Medulla oblongata (tissue), 1 donor: ENCODE measurements at regions not wholly inside any gene's neighbourhood (a gene's known extent, or its start where the extent isn't known, plus 50 kb on each side); places are given as distances from the start of the nearest gene placed in this dataset.

ENCODE experiments used
- DNase-seq: peaks from one replicate; pipeline ENCODE4 v3.0.0-alpha.2; 2015; ENCODE audit errors: extremely low spot score

DNA sequence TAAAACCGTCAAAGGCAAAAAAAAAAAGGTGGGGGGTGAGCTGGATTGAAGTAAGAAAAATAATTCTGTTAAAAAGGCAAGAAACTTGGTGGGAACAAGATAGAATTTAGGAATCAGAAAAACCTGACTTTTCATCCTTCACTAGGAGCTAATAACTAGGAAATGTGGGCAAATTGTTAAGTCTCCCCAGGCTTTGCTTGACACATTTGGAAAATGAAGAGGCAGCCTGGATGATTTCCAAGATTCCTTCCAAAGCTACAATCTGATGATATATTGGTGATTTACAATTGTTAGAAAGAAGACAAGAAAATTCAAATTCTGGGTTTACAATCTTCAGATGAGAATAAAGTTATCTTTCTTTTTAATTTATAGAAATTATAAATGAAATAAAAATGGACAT, 1062.5 kb downstream of the ADGRL3 start:
- no peak for DNase-seq

GRCh38 chr4:62260254-62260653, 1060.1 kb downstream of the ADGRL3 start:
- DNase-seq, result no peak

- no peak for DNase-seq
Observed at GRCh38 chr4:62256479-62256878, 1056.4 kb downstream of the ADGRL3 start.

DNA sequence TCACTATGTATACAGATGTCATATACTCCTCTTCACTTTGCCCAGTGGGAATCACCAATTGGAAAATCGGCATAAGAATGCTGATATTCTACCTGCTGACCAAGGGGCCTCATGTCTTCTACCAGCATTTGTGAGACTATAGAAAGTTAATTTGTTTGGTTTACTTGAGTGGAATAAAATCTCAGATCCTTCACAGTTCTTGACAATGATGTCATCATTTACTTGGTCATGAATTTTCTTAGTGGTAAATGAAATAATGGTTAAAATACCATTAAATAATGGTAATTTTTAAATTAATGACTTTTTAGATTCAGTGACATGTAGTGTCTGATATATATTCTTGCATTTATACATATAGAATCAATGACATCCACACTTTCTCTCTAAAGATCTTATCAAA, 1052.6 kb downstream of the ADGRL3 start:
- DNase-seq, result no peak

GRCh38 chr4:62250100-62250499, 1050.0 kb downstream of the ADGRL3 start:
- no peak for DNase-seq

DNA sequence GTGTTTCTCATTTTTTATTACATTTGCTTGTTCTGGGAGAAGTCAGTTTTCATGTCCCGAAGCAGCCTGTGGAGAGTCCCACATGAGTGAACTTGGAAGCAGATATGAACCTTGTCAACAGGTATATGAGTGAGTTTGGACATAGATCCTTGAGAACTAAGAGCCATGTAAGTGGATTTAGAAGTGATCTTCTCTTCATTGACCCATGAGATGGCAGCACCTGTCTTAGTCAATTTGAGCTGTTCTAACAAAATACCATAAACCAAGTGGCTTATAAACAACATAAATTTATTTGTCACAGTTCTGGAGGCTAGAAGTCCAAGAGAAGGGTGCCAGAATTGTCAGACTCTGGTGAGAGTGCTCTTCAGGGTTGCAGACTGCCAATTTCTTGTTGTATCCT, 1043.8 kb downstream of the ADGRL3 start:
- DNase-seq, result no peak

DNA sequence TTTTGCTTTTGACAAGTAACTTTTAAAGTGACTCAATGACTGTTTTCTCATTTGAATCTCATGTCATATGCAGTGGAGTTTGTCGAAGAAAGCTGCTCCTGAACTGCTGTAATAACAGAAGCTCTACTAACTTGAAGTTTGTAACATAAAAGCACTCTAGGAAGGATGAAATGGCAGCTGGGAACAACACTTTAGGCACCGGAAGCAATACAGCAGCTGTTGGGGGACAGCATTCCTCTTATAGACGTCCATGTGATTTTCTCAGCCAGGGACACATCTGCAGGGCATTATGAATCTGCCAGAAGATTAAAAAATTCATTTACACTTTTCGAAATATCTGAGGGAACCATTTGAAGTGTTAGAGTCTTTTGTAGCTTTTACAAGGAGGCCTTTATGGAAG, 1035.8 kb downstream of the ADGRL3 start:
- DNase-seq, result no peak

DNA sequence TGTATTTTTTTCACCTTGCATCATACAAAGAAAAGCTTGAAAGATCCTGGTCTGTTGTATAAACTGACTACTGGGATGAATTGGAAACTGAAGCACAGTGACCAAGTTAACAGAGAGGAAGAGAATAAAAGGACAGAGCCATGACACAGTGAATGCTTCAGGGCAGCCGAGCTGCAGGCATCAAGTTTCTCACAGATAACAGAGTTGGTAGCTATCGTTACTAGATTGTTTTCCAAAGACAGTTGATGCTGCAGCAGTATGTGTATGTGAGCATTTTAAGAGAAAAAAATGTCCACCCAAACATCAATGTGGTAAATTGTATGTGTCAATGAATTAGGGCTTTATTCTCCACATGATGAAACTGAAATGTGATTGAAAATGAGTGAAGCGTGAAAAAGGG, 1032.7 kb downstream of the ADGRL3 start:
- peak; percentile 7 for DNase-seq

- DNase-seq, result no peak
Observed at GRCh38 chr4:62231994-62232393, 1031.9 kb downstream of the ADGRL3 start.

- DNase-seq, result no peak
Observed at GRCh38 chr4:62226082-62226481, 1026.0 kb downstream of the ADGRL3 start.

- no peak for DNase-seq
Observed at GRCh38 chr4:62222121-62222520, 1022.0 kb downstream of the ADGRL3 start.

DNA sequence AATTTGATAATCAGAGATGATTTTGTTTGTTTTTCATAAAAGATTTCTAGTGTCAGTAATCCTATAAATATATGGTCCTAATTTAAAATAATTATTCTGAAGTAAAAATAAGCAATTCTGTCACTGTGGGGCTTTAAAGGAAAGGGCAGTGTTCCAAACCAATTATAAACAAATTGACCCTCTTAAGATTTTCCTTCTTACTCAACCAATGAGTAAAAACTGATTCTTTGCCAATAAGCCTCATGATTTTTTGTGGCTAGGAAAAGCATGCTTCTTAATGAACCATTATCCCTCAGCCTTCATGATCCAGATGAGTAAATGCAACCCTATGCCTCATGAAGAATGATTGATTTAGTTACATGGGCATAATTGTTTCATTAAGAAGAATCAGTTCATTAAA, 1010.4 kb downstream of the ADGRL3 start:
- no peak for DNase-seq

DNA sequence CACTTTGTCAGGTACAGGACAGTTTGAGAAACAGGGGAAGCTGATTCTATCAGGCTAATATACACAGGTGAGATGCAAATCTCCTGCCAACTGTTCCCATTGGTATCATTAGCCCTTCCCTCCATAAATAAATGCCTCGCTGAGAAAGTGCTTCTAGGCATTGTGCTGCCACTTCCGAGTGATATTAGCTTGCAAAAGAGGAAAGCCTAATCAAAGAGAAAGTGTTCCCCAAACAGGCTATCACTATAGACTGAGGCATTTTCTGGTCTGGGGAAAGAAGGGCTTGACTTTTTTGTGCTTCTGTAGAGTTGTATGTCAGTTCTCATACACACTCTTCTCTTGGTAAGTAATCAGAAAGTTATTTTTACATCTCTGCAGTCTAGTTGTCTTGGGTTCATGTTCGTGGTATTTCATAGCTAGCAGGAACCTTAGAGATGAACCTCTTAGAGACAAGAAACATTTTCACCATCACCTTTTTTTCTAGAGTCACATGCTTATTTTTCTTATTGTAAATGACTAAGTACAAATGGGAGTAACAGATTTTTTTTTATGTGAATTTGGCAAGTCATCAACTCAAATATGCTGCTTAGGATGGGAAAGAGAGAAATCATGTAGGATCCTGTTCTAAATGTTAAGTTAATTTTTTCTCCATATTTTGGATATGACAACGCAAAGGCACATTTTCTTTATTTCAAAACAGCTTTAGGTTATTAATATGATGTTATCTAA, 1009.8 kb downstream of the ADGRL3 start:
- no peak for DNase-seq

GRCh38 chr4:62208921-62209320, 1008.8 kb downstream of the ADGRL3 start:
- DNase-seq, result no peak

DNA sequence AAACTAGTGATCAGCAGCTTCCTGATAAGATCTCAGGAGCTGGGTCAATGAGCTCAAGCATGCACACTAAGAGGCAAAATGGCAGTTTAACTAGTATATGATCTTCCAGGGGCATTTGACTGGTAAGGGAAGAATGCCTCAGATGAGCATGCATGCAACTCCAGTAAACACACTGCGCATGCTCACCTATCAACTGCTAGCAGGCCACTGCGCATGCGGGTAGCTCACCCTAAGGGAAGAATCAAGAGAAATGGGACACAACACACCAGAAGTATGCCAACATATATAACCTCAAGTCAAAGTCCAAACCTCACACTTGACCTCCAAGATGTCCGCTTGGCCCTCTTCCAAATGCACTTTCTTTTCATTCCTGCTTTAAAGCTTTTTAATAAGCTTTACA, 1004.0 kb downstream of the ADGRL3 start:
- no peak for DNase-seq

DNA sequence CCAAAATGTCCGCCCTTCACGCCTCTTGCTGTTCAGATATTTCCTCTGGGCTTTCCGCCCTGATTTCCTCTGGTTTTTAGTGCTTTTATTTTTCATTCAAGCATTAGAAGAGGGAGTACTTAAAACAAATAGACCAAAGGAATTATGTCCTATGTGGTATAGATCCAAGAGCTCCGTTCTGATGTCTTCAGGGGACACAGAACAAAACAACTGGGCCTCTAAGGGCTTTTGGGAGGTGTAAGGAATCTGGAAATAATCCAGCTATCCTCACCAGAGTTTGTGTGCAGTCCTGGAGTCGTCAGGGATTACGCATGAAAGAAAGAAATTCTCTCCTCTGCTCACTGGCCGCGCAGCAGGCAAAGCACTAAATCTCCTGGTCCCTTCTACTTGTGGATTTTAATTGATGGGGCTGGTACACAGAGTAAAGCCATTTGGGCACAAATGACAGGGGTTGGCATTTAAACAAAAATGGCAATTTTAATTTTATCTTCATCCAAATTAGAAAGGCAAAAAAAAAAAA, 999.2 kb downstream of the ADGRL3 start:
- no peak for DNase-seq

GRCh38 chr4:62196338-62196737, 996.2 kb downstream of the ADGRL3 start:
- no peak for DNase-seq

DNA sequence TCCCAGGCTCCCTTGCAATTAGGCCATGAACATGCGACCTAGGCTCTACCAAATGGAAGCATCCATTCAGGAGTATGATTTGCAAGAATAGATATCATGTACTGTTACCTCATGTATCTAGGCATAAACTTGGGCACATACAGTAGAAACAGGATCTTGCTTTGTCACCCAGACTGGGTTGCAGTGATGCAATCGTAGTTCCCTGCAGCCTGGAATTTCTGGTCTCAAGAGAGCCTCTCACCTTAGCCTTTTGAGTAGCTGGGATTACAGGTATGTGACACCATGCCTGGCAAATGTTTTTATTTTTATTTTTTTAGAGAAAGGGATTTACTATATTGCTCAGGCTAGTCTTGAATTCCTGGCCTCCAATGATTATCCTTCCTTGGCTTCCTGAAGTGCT, 994.2 kb downstream of the ADGRL3 start:
- no peak for DNase-seq

- no peak for DNase-seq
Observed at GRCh38 chr4:62193761-62194160, 993.6 kb downstream of the ADGRL3 start.

GRCh38 chr4:62191451-62192240, 991.5 kb downstream of the ADGRL3 start:
- no peak for DNase-seq

- no peak for DNase-seq
Observed at GRCh38 chr4:62170235-62170634, 970.1 kb downstream of the ADGRL3 start.

DNA sequence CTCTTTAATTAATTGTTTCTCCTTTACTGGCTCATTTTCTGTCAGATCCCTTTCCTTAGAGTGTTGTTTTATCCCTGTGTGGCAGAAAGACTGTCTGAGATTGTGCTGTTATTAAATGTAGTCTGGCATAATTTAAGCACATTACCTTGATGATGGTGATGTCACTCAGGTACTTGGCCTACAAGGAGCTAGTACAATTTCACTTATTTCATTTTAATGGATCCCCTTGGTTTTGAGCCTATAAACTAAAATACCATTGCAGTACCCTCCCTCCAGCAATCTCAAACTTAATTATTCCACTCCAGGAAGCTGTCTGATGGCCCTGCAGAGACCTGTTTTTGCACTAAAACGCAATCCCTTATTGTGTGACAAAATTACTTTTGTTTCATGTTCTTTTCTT, 968.6 kb downstream of the ADGRL3 start:
- DNase-seq, result no peak

DNA sequence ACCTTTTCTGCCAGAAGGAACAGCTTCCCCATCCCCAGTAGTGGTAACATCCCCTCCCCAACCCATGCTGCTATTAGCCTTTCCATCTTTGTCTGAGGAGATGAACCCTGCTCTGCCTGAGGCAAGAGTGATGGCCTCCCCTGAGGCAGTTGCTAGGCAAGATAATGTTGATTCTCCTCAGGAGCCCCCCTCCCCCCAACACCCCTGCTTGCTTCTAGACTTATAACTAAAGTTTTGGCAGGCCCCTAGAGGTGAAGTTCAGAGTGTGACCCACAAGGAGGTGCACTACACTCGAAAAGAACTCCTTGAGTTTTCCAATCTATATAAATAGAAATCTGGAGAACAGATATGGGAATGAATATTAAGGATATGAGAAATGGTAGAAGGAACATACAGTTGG, 962.5 kb downstream of the ADGRL3 start:
- no peak for DNase-seq
